GM21723 (cell line): ENCODE measurements at regions not wholly inside any gene's neighbourhood (a gene's known extent, or its start where the extent isn't known, plus 50 kb on each side); places are given as distances from the start of the nearest gene placed in this dataset.

Experiments used
- ATAC-seq: cut with Tn5 transposase; IDR thresholded peaks from one replicate; pipeline ENCODE4 v1.9.1; 2021; ENCODE audit warnings: mild to moderate bottlenecking, moderate library complexity; ENCODE audit not compliant: unreplicated experiment

DNA sequence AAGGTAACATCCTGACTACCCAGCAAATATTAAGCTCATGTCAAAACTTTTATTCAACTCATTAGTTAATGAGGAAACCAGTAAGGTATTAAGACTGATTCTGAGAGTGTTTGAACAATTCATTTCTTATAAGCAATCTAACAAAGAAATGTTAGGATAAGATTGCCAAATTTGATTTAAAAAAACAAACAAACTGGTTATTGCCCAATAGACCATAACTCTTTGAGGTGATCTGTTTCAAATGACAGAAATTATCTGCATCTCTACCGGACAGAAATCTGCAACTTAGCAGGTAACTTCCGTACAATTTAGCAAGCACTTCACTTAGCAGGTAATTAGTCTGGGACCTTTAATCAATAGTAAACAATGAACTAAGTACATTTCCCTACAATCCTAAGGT lies 82.9 kb upstream of the BARX2 start:
- ATAC-seq, result no peak

DNA sequence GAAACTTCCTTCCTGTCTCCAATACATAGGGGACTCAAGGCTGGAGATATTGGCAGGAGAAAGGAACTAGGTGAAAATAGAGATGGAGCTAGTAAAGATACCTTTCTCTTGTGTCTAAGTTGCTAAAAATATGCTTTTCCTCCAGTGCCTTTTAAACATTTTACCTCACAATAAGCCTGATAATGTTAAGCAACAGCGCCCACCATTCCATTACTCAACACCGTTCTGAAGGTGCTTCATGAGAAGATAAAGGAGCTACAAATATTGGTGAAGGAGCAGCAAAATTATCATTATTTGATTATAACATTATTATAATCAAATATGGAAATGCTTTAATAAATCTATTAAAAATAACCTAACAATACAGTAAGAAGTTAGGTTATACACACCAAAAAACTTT lies 83.6 kb upstream of the BARX2 start:
- ATAC-seq, result no peak

DNA sequence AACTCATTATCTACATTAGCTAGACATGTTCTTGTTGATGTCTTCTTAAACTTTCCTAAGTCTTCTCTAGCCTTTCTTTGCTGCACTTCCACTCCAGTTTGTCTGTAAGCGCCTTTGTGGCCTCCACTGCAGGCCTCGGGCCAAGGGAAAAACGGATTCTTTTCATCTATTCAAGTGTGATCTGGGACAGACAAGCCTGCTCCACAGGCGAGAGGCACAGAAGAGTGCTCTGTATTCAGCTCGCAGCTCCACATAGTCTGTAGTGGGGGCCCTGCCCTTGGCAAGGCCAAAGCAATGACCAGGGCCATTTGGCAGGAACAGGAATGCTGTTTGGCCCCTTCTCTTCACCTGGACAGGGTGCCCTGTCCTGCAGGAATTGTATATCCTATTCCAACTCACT lies 84.1 kb upstream of the BARX2 start:
- no peak for ATAC-seq

GRCh38 chr11:129290966-129291365 lies 84.7 kb upstream of the BARX2 start:
- no peak for ATAC-seq

DNA sequence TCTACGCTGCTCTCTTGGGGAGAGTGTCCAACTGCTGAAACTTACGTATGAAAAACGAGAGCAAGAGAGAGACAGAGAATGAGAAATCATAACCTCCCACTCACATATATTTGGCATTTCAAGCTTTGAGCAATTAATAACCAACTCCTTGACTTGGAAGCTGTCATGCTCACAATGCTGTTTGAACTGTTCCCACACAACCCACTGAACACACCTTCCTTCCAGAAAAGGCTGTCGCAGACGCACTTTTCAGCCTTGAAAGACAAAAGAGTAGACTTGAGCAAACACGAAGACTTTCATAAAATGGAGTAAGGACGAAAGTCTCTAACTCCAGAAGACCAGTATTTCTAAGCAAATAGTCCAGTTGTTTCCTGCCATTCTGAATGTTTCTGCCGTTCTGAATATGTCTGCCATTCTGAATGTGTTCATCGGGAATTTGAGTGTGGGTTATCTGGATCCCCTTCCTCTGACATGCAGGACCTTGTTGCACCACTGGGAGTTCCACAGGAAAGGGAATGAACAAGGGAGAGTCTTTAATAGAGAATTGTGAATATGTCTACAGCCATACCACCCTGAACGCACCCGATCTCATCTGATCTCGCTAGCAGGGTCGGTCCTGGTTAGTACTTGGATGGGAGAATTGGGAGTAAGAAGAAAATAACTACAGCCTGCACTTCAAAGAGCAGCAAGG lies 86.2 kb upstream of the BARX2 start:
- no peak for ATAC-seq

GRCh38 chr11:129287920-129288319 lies 87.7 kb upstream of the BARX2 start:
- ATAC-seq, result no peak

DNA sequence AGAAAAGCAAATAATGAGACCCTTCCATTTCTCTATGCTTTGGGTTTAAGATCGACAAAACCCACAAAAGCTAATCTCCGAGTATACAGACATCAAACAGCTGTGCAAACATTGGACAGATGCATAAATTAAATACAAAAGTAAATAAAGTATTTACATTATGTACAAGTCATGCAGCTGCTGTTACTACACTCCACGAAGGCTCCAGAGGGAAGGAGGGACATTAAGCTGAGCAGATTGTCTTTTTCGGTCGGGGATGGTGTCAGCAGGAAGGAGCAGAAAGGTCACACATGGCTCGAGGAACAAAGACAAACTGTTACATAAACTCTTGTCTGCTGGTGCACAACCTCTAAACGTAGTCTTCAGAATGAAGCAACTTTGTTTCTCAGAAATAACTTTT lies 88.8 kb upstream of the BARX2 start:
- ATAC-seq, result no peak

DNA sequence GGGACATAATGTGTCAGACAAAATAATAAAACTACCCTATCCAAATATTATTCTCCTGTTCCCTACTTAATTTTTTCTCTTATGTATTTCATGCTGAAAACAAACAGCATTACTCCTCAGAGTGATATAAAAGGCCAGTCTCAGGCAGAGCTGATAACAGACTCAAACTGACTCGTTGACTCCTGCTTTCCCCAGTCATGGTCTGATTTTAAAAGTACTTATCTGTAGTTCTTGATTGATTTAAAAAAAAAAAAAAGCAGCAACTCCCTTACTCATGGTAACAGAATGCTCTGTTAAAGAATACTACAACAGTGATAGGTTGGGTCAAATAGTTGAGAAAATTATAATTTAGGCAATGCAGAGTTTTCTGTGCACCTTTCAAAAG lies 90.3 kb upstream of the BARX2 start:
- ATAC-seq, result no peak

DNA sequence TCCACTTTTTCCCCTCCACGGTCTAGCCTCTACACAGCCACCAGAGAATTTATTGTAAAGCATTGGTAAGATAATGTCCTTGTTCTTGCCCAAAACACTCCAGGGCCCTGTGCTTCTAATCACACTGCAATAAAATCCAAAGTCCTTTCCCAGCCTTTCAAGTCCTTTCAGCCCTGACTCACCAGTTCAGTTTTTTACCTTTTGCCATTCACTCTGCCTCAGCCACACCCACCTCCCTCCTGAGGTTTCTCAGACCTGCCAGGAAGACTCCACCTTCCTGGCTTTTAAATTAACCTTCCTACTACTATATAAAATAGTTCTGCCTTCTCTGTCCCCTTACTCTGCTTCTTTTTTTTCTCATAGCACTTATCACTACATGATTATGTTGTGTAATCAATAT lies 91.0 kb upstream of the ARHGAP32 start:
- no peak for ATAC-seq

- no peak for ATAC-seq
These were observed 90.5 kb upstream of the ARHGAP32 start for GRCh38 chr11:129282634-129283033.

DNA sequence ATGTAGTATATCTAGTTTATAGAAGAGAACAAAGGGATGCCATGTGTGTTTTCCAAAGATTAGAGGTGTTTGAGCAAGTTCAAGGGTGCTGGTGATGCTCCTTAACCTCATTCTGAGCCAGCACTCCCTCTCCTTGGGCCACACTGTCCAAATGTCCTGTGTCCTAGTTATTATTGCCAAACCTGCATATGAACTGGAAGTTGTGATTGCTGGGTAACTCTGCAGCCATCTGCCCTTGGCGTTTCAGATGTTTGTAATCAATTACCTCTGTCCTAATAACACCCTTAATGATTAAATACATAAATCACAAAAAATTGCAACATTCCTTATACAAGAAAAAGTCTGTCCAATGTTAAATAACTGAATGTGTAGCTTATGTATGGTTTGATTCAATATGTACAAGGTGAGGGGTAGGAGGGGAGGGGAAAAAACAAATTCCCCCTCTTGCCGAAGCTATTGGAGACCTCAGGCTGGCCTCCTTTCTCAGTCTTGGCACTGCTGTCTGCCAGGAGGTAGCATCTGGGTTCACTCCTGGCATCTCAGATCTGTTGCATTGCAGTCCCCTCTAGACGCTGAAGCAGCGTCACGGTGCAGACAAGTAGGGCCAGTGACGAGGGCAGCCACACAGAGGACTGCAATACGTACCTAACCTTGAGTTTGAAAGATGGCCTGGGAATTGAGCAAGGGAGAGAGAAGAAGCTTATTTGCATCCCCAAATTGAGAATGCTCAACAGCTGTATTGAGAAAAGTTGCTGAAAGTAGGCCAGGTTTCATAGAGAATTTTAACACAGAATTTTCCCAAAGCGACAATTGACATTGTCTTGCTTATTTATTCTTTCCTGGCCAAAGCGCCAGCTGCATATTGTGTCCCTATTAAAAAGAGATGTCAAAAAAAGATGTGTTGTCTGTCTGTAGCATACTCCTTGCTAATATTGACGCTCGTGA lies 89.6 kb upstream of the ARHGAP32 start:
- no peak for ATAC-seq

DNA sequence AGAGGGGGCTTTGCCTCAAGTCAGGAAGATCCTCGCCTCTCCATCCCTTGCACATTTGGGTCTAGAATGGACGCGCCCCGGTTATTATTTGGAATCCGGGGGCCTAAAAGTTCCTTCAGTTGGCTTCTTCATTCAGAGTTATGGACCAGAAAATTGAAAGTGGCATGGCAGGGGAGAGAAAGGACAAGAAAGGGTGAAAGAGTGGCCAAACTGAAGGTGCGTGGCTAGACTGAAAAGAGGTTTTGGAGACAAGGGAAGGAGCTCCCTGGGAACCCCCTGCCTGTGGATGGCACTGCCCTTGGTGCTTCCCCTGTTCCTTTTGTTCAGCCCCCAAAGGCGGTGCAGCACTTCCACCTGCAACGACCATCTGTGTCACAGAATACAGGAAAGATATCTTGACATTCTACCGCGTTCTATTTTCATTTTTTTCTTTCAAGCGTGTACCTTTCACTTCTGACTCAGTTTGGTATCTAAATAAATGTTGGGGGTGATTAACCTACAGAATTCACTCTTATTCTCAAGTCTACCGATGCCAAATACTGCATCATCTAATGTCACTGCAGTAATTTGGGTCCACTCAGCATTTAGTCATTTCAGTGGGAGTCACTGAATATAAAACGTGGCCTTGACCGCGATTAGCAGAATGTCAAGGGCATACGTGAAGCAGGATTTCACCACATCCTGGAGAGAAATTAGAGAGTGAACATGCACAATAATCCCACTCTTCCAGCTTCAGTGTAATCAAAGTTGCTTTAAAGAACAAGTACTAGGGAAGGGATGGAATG lies 88.1 kb upstream of the ARHGAP32 start:
- ATAC-seq, result no peak

- ATAC-seq, result peak; percentile 78
These were observed 87.4 kb upstream of the ARHGAP32 start for GRCh38 chr11:129279326-129280026.

GRCh38 chr11:129278586-129279319 lies 86.6 kb upstream of the ARHGAP32 start:
- no peak for ATAC-seq

GRCh38 chr11:129277198-129277843 lies 85.2 kb upstream of the ARHGAP32 start:
- ATAC-seq, result no peak

- no peak for ATAC-seq
These were observed 83.7 kb upstream of the ARHGAP32 start for GRCh38 chr11:129275828-129276227.

DNA sequence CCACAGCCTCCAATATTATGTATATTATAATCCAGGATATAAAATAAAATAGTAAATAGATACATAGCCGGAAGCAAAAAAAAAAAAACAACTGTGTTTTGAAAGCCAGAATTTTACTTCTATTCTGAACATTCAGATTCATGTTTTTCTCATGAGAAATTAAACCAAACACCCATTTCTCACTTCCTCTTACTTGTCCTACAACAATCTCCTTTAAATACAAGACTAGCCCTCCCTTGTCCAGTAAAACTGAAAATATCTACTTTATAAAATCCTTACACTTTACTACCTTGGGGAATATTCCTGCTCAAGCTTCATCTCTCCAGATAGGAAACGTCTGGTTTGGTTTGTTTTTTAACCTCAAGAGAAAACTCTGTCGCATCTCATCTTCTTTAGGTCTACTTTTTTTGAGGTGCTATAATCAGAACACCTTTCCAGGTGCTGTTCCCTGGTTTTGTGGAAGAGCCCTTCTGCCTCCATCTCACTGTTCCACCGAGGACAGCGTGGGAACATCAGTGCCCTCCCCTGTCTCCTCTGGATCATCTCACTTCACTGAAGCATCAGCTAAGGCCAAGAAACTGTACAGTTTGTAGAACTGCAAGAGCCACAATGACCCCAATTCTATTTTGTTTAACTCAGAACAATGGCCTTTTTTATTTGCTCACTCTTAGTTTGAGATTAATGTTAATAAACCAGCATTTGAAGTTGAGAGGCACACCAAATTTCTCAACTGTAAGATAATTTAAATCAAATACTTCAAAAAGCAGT lies 82.0 kb upstream of the ARHGAP32 start:
- no peak for ATAC-seq

DNA sequence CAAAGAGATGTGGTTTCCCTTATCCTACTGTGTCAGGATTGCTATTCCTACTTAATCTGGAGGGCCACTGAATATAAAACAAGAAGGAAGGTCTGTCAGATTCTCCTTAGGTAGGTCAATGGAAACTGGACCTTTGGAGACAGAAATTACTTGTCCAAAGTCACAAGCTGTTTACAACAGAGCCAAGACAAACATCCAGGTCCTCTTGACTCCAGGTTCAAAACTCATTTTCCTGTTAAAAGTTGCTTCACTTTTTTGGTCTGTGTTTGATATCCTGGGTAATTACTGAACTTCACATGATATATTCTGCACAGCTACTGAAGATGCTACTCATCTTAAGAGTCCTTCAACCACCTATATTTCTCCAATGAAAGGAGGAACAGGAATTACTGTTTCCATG lies 81.2 kb upstream of the ARHGAP32 start:
- ATAC-seq, result no peak

GRCh38 chr11:129271030-129271429 lies 78.9 kb upstream of the ARHGAP32 start:
- ATAC-seq, result no peak
